HG03060 (cell line): ENCODE measurements at regions not wholly inside any gene's neighbourhood (a gene's known extent, or its start where the extent isn't known, plus 50 kb on each side); places are given as distances from the start of the nearest gene placed in this dataset.
"Not testable (repeated sequence)": the region's sequence is repeated elsewhere in the genome, so short reads cannot be mapped to it uniquely, and the experiment has no call there.

ENCODE experiments used
- ATAC-seq: cut with Tn5 transposase; IDR thresholded peaks from one replicate; pipeline ENCODE4 v1.9.1; 2021; ENCODE audit warnings: low read depth, moderate number of reproducible peaks; ENCODE audit not compliant: unreplicated experiment

GRCh38 chr12:42030588-42030987 is 114.1 kb downstream of the GXYLT1 start:
- no peak for ATAC-seq

- no peak for ATAC-seq
Observed at GRCh38 chr12:42027546-42027945, 117.1 kb downstream of the GXYLT1 start.

GRCh38 chr12:42024495-42024830 is 120.2 kb downstream of the GXYLT1 start:
- no peak for ATAC-seq

GRCh38 chr12:42023733-42024494 is 120.8 kb downstream of the GXYLT1 start:
- peak; percentile 84 for ATAC-seq

- ATAC-seq, result not testable (repeated sequence)
Observed at GRCh38 chr12:42021937-42022336, 122.7 kb downstream of the GXYLT1 start.

GRCh38 chr12:42021469-42021868 is 123.2 kb downstream of the GXYLT1 start:
- no peak for ATAC-seq

- ATAC-seq, result no peak
Observed at GRCh38 chr12:42020226-42020625, 124.4 kb downstream of the GXYLT1 start.

- ATAC-seq, result no peak
Observed at GRCh38 chr12:42019746-42020145, 124.9 kb downstream of the GXYLT1 start.

GRCh38 chr12:42017051-42017450 is 127.6 kb downstream of the GXYLT1 start:
- no peak for ATAC-seq

- ATAC-seq, result no peak
Observed at GRCh38 chr12:42015051-42015461, 129.6 kb downstream of the GXYLT1 start.

GRCh38 chr12:42012501-42012900 is 132.2 kb downstream of the GXYLT1 start:
- ATAC-seq, result not testable (repeated sequence)

GRCh38 chr12:42010715-42011114 is 134.0 kb downstream of the GXYLT1 start:
- no peak for ATAC-seq

- no peak for ATAC-seq
Observed at GRCh38 chr12:42010257-42010656, 134.4 kb downstream of the GXYLT1 start.

GRCh38 chr12:42008996-42009395 is 135.7 kb downstream of the GXYLT1 start:
- ATAC-seq, result no peak

- ATAC-seq, result no peak
Observed at GRCh38 chr12:42003031-42003430, 141.6 kb downstream of the GXYLT1 start.

GRCh38 chr12:42002563-42002962 is 142.1 kb downstream of the GXYLT1 start:
- no peak for ATAC-seq

GRCh38 chr12:41998436-41998835 is 146.2 kb downstream of the GXYLT1 start:
- ATAC-seq, result no peak

GRCh38 chr12:41993283-41993682 is 151.4 kb downstream of the GXYLT1 start:
- no peak for ATAC-seq

GRCh38 chr12:41992692-41993215 is 151.9 kb downstream of the GXYLT1 start:
- ATAC-seq, result no peak

- no peak for ATAC-seq
Observed at GRCh38 chr12:41992022-41992421, 152.7 kb downstream of the GXYLT1 start.

GRCh38 chr12:41988715-41989114 is 156.0 kb downstream of the GXYLT1 start:
- ATAC-seq, result no peak

GRCh38 chr12:41986513-41986912 is 158.2 kb downstream of the GXYLT1 start:
- ATAC-seq, result not testable (repeated sequence)
